Hepatocyte (in vitro differentiated cells): ENCODE measurements at regions not wholly inside any gene's neighbourhood (a gene's known extent, or its start where the extent isn't known, plus 50 kb on each side); places are given as distances from the start of the nearest gene placed in this dataset.

ENCODE experiments used
- DNase-seq: peaks from one replicate; pipeline ENCODE4 v3.0.0-alpha.2; 2016; ENCODE audit warnings: low spot score
- H2AFZ ChIP-seq: fragments of 200-600 bp; sonication (generic); 2 replicates; pipeline ENCODE4 v1.6.0; 2016; ENCODE audit warnings: antibody characterized with exemption, mild to moderate bottlenecking
- H3K27ac ChIP-seq: fragments of 200-600 bp; sonication (generic); 2 replicates; pipeline ENCODE4 v1.5.1; 2016; ENCODE audit warnings: mild to moderate bottlenecking
- H3K27me3 ChIP-seq: fragments of 200-600 bp; sonication (generic); 2 replicates; pipeline ENCODE4 v1.6.1; 2016
- H3K36me3 ChIP-seq: fragments of 200-600 bp; sonication (generic); replicated peaks from 2 replicates; pipeline ENCODE4 v1.5.1; 2016; ENCODE audit warnings: low read depth; ENCODE audit not compliant: insufficient read depth
- H3K4me1 ChIP-seq: fragments of 200-600 bp; sonication (generic); 2 replicates; pipeline ENCODE4 v1.5.1; 2016; ENCODE audit warnings: mild to moderate bottlenecking, moderate library complexity; ENCODE audit not compliant: insufficient read depth
- H3K4me2 ChIP-seq: fragments of 200-600 bp; sonication (generic); 2 replicates; pipeline ENCODE4 v1.6.0; 2016
- H3K4me3 ChIP-seq: fragments of 200-600 bp; sonication (generic); 2 replicates; pipeline ENCODE4 v1.5.1; 2016; ENCODE audit warnings: mild to moderate bottlenecking
- H3K79me2 ChIP-seq: fragments of 200-600 bp; sonication (generic); 2 replicates; pipeline ENCODE4 v1.6.0; 2017; ENCODE audit warnings: mild to moderate bottlenecking
- H3K9me2 ChIP-seq: fragments of 200-600 bp; sonication (generic); replicated peaks from 2 replicates; pipeline ENCODE4 v1.6.0; 2017; ENCODE audit warnings: mild to moderate bottlenecking; ENCODE audit not compliant: insufficient read depth
- H3K9me3 ChIP-seq: fragments of 200-600 bp; sonication (generic); 2 replicates; pipeline ENCODE4 v1.5.1; 2016; ENCODE audit warnings: low read depth, mild to moderate bottlenecking
- H4K20me1 ChIP-seq: fragments of 200-600 bp; sonication (generic); 2 replicates; pipeline ENCODE4 v1.6.0; 2016; ENCODE audit warnings: mild to moderate bottlenecking; ENCODE audit not compliant: insufficient read depth, poor library complexity, severe bottlenecking
- CTCF ChIP-seq: fragments of 200-600 bp; sonication (generic); IDR thresholded peaks from 2 replicates; pipeline ENCODE4 v1.5.1; 2016; ENCODE audit warnings: antibody characterized with exemption, mild to moderate bottlenecking; ENCODE audit not compliant: poor library complexity
- EZH2 ChIP-seq: fragments of 200-600 bp; sonication (generic); IDR thresholded peaks from 2 replicates; pipeline ENCODE4 v1.6.1; 2016; ENCODE audit warnings: antibody characterized with exemption, mild to moderate bottlenecking, borderline replicate concordance
- EZH2phosphoT487 ChIP-seq: fragments of 200-600 bp; sonication (generic); IDR thresholded peaks from one replicate; pipeline ENCODE4 v1.6.1; 2018; ENCODE audit warnings: antibody characterized with exemption, mild to moderate bottlenecking, low read depth, moderate library complexity; ENCODE audit not compliant: unreplicated experiment, severe bottlenecking
- WGBS: methylation state at CpG from one replicate; pipeline ENCODE4 v1.1.6; 2016; ENCODE audit warnings: low lambda C conversion rate; ENCODE audit errors: missing lambda C conversion rate; 5-methylcytosine and 5-hydroxymethylcytosine counted together

GRCh38 chr7:68604541-68604940, 993.7 kb upstream of the AUTS2 start:
- Histone ChIP-seq H3K9me2 (no peaks in the 10 kb centered on the region), H2AFZ (no peak overlapping the region), H3K4me3 (no peak overlapping the region), H4K20me1 (no peaks in the 10 kb centered on the region), H3K4me1 (no peaks in the 10 kb centered on the region), H3K27ac (no peak overlapping the region), H3K27me3 (no peaks in the 10 kb centered on the region), H3K79me2 (no peaks in the 10 kb centered on the region), H3K36me3 (no peaks in the 10 kb centered on the region), H3K4me2 (no peak overlapping the region), H3K9me3 (peaks cover 10% of the 10 kb centered on the region)
- TF ChIP-seq EZH2phosphoT487 (no peak), CTCF (no peak), EZH2 (no peak)
- no peak for DNase-seq
- WGBS: 90% methylated on average over 1 of the region's 1 CpG

- no peaks in the 10 kb centered on the region for H3K79me2 ChIP-seq
- no peak overlapping the region for H3K4me2 ChIP-seq
- TF ChIP-seq EZH2phosphoT487: no peak
- TF ChIP-seq EZH2: no peak
- no peak for TF ChIP-seq CTCF
- H3K4me3 ChIP-seq: no peak overlapping the region
- no peaks in the 10 kb centered on the region for H3K36me3 ChIP-seq
- H3K27ac ChIP-seq: no peak overlapping the region
- no peaks in the 10 kb centered on the region for H4K20me1 ChIP-seq
- no peaks in the 10 kb centered on the region for H3K4me1 ChIP-seq
- no peaks in the 10 kb centered on the region for H3K9me2 ChIP-seq
- H2AFZ ChIP-seq: no peak overlapping the region
- H3K9me3 ChIP-seq: peaks cover 10% of the 10 kb centered on the region
- no peak for DNase-seq
- H3K27me3 ChIP-seq: no peaks in the 10 kb centered on the region
- 86% methylated on average over 1 of the region's 1 CpG for WGBS
Observed at GRCh38 chr7:68610701-68611100, 987.6 kb upstream of the AUTS2 start.

GRCh38 chr7:68613405-68613804, 984.9 kb upstream of the AUTS2 start:
- Histone ChIP-seq H2AFZ (no peak overlapping the region), H3K79me2 (no peaks in the 10 kb centered on the region), H3K9me2 (no peaks in the 10 kb centered on the region), H3K4me2 (no peak overlapping the region), H3K36me3 (no peaks in the 10 kb centered on the region), H3K27me3 (no peaks in the 10 kb centered on the region), H3K27ac (no peak overlapping the region), H3K4me3 (no peak overlapping the region), H3K4me1 (no peaks in the 10 kb centered on the region), H4K20me1 (no peaks in the 10 kb centered on the region), H3K9me3 (no peaks in the 10 kb centered on the region)
- WGBS: 72% methylated on average over 6 of the region's 6 CpGs
- TF ChIP-seq EZH2phosphoT487 (no peak), CTCF (no peak), EZH2 (no peak)
- DNase-seq: no peak

GRCh38 chr7:68613897-68614296, 984.4 kb upstream of the AUTS2 start:
- WGBS: 53% methylated on average over 4 of the region's 4 CpGs
- Histone ChIP-seq H4K20me1 (no peaks in the 10 kb centered on the region), H3K79me2 (no peaks in the 10 kb centered on the region), H3K9me2 (no peaks in the 10 kb centered on the region), H3K4me2 (no peak overlapping the region), H3K36me3 (no peaks in the 10 kb centered on the region), H3K4me3 (no peak overlapping the region), H3K4me1 (no peaks in the 10 kb centered on the region), H3K27me3 (no peaks in the 10 kb centered on the region), H2AFZ (no peak overlapping the region), H3K27ac (no peak overlapping the region), H3K9me3 (no peaks in the 10 kb centered on the region)
- DNase-seq: no peak
- no peak for TF ChIP-seq CTCF
- TF ChIP-seq EZH2phosphoT487: no peak
- TF ChIP-seq EZH2: no peak
